HuH-7.5 (cell line): ENCODE measurements at regions not wholly inside any gene's neighbourhood (a gene's known extent, or its start where the extent isn't known, plus 50 kb on each side); places are given as distances from the start of the nearest gene placed in this dataset.
"Not testable (repeated sequence)": the region's sequence is repeated elsewhere in the genome, so short reads cannot be mapped to it uniquely, and the experiment has no call there.

ENCODE experiments used
- DNase-seq: peaks from one replicate; pipeline ENCODE4 v3.0.0; 2011; ENCODE audit warnings: low spot score

GRCh38 chr2:196279541-196279940 is 108.2 kb upstream of the STK17B start:
- no peak for DNase-seq

GRCh38 chr2:196284144-196284844 is 112.9 kb upstream of the STK17B start:
- DNase-seq = no peak

GRCh38 chr2:196284866-196285557 is 113.6 kb upstream of the STK17B start:
- no peak for DNase-seq

- DNase-seq = no peak
Observed at GRCh38 chr2:196286821-196287220, 115.4 kb upstream of the STK17B start.

GRCh38 chr2:196287523-196287922 is 116.1 kb upstream of the STK17B start:
- no peak for DNase-seq

GRCh38 chr2:196288006-196288538 is 116.7 kb upstream of the STK17B start:
- no peak for DNase-seq

- DNase-seq = no peak
Observed at GRCh38 chr2:196289000-196289399, 117.6 kb upstream of the STK17B start.

GRCh38 chr2:196290136-196290535 is 118.8 kb upstream of the STK17B start:
- no peak for DNase-seq

- DNase-seq = no peak
Observed at GRCh38 chr2:196290569-196290968, 119.2 kb upstream of the STK17B start.

GRCh38 chr2:196291426-196291825 is 120.0 kb upstream of the STK17B start:
- no peak for DNase-seq

- DNase-seq = no peak
Observed at GRCh38 chr2:196291873-196292800, 120.8 kb upstream of the STK17B start.

GRCh38 chr2:196293751-196294515 is 122.6 kb upstream of the STK17B start:
- DNase-seq = no peak

GRCh38 chr2:196294516-196294909 is 123.1 kb upstream of the STK17B start:
- DNase-seq = no peak

GRCh38 chr2:196295005-196295404 is 123.6 kb upstream of the STK17B start:
- no peak for DNase-seq

GRCh38 chr2:196298106-196298723 is 126.8 kb upstream of the STK17B start:
- DNase-seq = not testable (repeated sequence)

GRCh38 chr2:196307775-196308305 is 136.5 kb upstream of the STK17B start:
- no peak for DNase-seq

GRCh38 chr2:196309691-196310090 is 138.3 kb upstream of the STK17B start:
- DNase-seq = no peak

GRCh38 chr2:196314157-196314556 is 142.8 kb upstream of the STK17B start:
- DNase-seq = no peak

- no peak for DNase-seq
Observed at GRCh38 chr2:196314780-196315179, 143.4 kb upstream of the STK17B start.

GRCh38 chr2:196315388-196316049 is 144.1 kb upstream of the STK17B start:
- no peak for DNase-seq
